Keratinocyte (primary cell): ENCODE measurements at regions not wholly inside any gene's neighbourhood (a gene's known extent, or its start where the extent isn't known, plus 50 kb on each side); places are given as distances from the start of the nearest gene placed in this dataset.

Source experiments
- DNase-seq: peaks from one replicate; pipeline ENCODE4 v3.0.0-alpha.2; 2011; ENCODE audit warnings: low read depth, missing footprints, low spot score
- FAIRE-seq: peaks from 2 replicates; lab custom pipeline; 2011; peaks lifted over from hg19 to GRCh38; lab: Jason Lieb, UNC
- H2AFZ ChIP-seq: 2 replicates; pipeline ENCODE4 v1.6.0; 2012; ENCODE audit warnings: low read length, control low read depth, inconsistent platforms; ENCODE audit not compliant: control insufficient read depth
- H3K27ac ChIP-seq: 2 replicates; pipeline ENCODE4 v1.5.1; 2011; ENCODE audit warnings: low read length; ENCODE audit not compliant: control insufficient read depth, insufficient read depth
- H3K27me3 ChIP-seq: 3 replicates; pipeline ENCODE4 v1.6.0; 2011; ENCODE audit warnings: low read length; ENCODE audit not compliant: control insufficient read depth, insufficient read depth; ENCODE audit errors: extremely low read depth
- H3K36me3 ChIP-seq, 2 experiments: 2 replicates in 1 of 2; 3 replicates in 1 of 2; pipeline ENCODE4 v1.5.1; 2011; ENCODE audit warnings: low read length in 2 of 2, mild to moderate bottlenecking in 1 of 2; ENCODE audit not compliant: control insufficient read depth in 2 of 2, insufficient read depth in 2 of 2; ENCODE audit errors: extremely low read depth in 1 of 2
- H3K4me1 ChIP-seq: 3 replicates; pipeline ENCODE4 v1.5.1; 2011; ENCODE audit warnings: low read length; ENCODE audit not compliant: control insufficient read depth, insufficient read depth; ENCODE audit errors: extremely low read depth
- H3K4me2 ChIP-seq: 3 replicates; pipeline ENCODE4 v1.6.0; 2011; ENCODE audit warnings: low read depth, low read length; ENCODE audit not compliant: control insufficient read depth, insufficient read depth; ENCODE audit errors: extremely low read depth
- H3K4me3 ChIP-seq, 3 experiments: fragments of 200-600 bp in 1 of 3; sonication (generic) in 1 of 3; 2 replicates in 2 of 3; 3 replicates in 1 of 3; pipeline ENCODE4 v1.5.1; 2011 to 2016; ENCODE audit warnings: low read length in 3 of 3, mild to moderate bottlenecking in 3 of 3, control low read depth in 2 of 3, inconsistent platforms in 1 of 3, low read depth in 1 of 3, mixed read lengths in 1 of 3, mixed run types in 1 of 3, moderate library complexity in 1 of 3; ENCODE audit not compliant: control insufficient read depth in 2 of 3, insufficient read depth in 2 of 3; ENCODE audit errors: extremely low read depth in 1 of 3
- H3K79me2 ChIP-seq: 2 replicates; pipeline ENCODE4 v1.6.0; 2012; ENCODE audit warnings: low read length; ENCODE audit not compliant: control insufficient read depth, insufficient read depth
- H3K9ac ChIP-seq: 3 replicates; pipeline ENCODE4 v1.6.0; 2011; ENCODE audit warnings: low read length; ENCODE audit not compliant: control insufficient read depth, insufficient read depth; ENCODE audit errors: extremely low read depth
- H3K9me1 ChIP-seq: 3 replicates; pipeline ENCODE4 v1.6.0; 2011; ENCODE audit warnings: low read length; ENCODE audit not compliant: control insufficient read depth, insufficient read depth; ENCODE audit errors: extremely low read depth
- H3K9me3 ChIP-seq: 2 replicates; pipeline ENCODE4 v1.5.1; 2012; ENCODE audit warnings: low read depth, low read length; ENCODE audit not compliant: control insufficient read depth
- H4K20me1 ChIP-seq: 3 replicates; pipeline ENCODE4 v1.6.0; 2011; ENCODE audit warnings: low read length; ENCODE audit not compliant: control insufficient read depth, insufficient read depth; ENCODE audit errors: extremely low read depth
- CTCF ChIP-seq, 3 experiments: IDR thresholded peaks in 1 of 3; conservative IDR thresholded peaks in 1 of 3; optimal IDR thresholded peaks in 1 of 3; 2 replicates in 2 of 3; 3 replicates in 1 of 3; pipeline versions ENCODE3 to v1.5.1; 2011; ENCODE audit warnings: low read length in 3 of 3, mild to moderate bottlenecking in 3 of 3, moderate library complexity in 2 of 3, control low read depth in 1 of 3, inconsistent platforms in 1 of 3; ENCODE audit not compliant: insufficient read depth in 2 of 3; ENCODE audit errors: extremely low read depth in 1 of 3
- EZH2 ChIP-seq: IDR thresholded peaks from one replicate; pipeline ENCODE4 v1.6.1; 2012; ENCODE audit warnings: inconsistent platforms, mild to moderate bottlenecking, low read length, moderate library complexity
- dilution Hi-C: fragments of 300-500 bp; cut with MboI; formaldehyde crosslinking; loops from one replicate; pipeline ENCODE4 v1.7.0; 2020; ENCODE audit warnings: low sequenced_read_pairs; ENCODE audit not compliant: extremely low pct_ligation_motif_present

- FAIRE-seq: no peak
- no peak overlapping the region for H3K27ac ChIP-seq
- dilution Hi-C loops: no loop called here
Observed at GRCh38 chr2:85939131-85939530, 50.3 kb upstream of the ST3GAL5 start.

More at GRCh38 chr2:85939131-85939530, 50.3 kb upstream of the ST3GAL5 start:
- no peak overlapping the region for H3K4me2 ChIP-seq
- DNase-seq: no peak
- H4K20me1 ChIP-seq: no peaks in the 10 kb centered on the region
- no peaks in the 10 kb centered on the region for H3K27me3 ChIP-seq
- no peaks in the 10 kb centered on the region for H3K36me3 ChIP-seq
- no peaks in the 10 kb centered on the region for H3K79me2 ChIP-seq
- TF ChIP-seq EZH2: no peak
- TF ChIP-seq CTCF (optimal IDR thresholded peaks at IDR 0.05 in 1 of 3, IDR thresholded peaks at IDR 0.05 in 1 of 3, conservative IDR thresholded peaks at IDR 0.05 in 1 of 3; ENCODE audit: extremely low read depth in 1 of 3, insufficient read depth in 2 of 3, low read length in 3 of 3): no peak
- H3K9me1 ChIP-seq: no peaks in the 10 kb centered on the region
- peaks cover 20% of the 10 kb centered on the region for H3K4me1 ChIP-seq
- H2AFZ ChIP-seq: no peak overlapping the region
- peaks cover 2% of the 10 kb centered on the region for H3K9me3 ChIP-seq
- H3K9ac ChIP-seq: no peak overlapping the region
- no peak overlapping the region for H3K4me3 ChIP-seq
